GM12872 (cell line): ENCODE measurements at regions not wholly inside any gene's neighbourhood (a gene's known extent, or its start where the extent isn't known, plus 50 kb on each side); places are given as distances from the start of the nearest gene placed in this dataset.

Experiments used
- CTCF ChIP-seq: IDR thresholded peaks from 3 replicates; pipeline ENCODE4 v1.5.1; 2011; ENCODE audit warnings: low read depth, mild to moderate bottlenecking, low read length, moderate library complexity; ENCODE audit not compliant: insufficient read depth

DNA sequence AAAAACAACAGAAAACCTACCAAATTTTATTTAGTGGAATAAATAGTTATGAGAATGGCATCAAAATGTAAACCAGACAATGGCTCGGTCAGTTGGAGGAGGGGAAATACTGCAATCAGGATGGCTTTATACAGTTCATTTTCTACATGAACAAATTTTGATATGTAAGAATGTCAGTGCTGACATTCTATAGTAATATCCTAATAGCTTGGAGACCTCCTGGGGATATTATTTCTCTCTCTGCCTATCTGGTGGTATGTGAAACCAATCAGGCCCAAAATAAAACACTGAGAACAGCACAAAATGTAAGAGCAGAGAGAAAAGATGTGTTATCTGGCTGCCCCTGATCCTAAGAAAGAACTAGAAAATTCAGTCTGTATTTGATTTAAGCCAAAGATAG is 327.7 kb downstream of the UBE3D start:
- no peak for TF ChIP-seq CTCF

- TF ChIP-seq CTCF: no peak
Observed at GRCh38 chr6:82738773-82739172, 326.9 kb downstream of the UBE3D start.

GRCh38 chr6:82739303-82739702 is 326.3 kb downstream of the UBE3D start:
- no peak for TF ChIP-seq CTCF

DNA sequence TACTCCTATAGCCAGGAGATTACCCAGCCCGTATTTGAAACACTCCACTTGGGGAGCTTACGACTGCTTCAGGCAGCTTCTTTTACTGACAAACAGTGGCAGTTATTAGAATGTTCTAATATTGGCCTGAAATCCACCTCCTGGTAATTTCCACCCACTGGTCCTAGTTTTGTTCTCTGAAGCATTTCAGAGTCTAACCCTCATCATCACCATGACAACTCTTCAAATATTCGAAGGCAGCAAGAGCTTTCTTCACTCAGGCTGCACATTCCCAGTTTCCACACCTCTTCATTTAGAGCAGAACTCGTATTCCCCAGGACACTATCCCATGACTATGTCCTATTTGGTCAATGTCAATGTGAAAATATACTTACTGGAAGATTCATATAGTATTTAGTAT is 325.6 kb downstream of the UBE3D start:
- TF ChIP-seq CTCF: no peak

DNA sequence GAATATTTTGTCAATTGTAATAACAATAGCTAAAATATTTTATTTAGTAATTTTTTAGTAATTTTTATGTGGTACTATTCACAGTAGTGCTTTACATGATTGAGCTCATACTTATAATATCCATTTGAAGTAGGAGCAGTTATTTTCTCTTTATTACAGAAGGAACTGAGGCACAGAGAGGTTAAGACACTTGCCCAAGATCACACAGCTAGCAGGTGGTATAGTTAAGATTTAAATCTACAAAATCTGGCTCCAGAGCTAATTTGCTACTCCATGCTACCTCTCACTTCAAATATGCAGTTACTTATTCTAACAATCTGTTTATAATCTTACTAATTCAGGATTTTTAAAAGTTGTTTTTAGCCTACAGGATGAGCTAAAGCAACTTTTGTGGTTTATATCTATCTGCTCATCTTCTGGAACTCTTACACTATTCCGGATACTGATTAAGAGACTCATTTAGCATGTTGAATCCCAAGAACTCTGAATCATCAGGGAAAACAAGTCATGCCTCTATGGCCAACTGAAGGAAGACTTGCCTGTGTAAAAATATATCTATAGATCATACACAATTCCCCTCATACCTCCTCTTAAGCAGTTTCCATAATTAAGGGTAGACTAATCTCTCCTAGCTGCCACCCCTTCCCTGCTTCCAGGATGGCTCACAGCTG is 324.2 kb downstream of the UBE3D start:
- no peak for TF ChIP-seq CTCF

DNA sequence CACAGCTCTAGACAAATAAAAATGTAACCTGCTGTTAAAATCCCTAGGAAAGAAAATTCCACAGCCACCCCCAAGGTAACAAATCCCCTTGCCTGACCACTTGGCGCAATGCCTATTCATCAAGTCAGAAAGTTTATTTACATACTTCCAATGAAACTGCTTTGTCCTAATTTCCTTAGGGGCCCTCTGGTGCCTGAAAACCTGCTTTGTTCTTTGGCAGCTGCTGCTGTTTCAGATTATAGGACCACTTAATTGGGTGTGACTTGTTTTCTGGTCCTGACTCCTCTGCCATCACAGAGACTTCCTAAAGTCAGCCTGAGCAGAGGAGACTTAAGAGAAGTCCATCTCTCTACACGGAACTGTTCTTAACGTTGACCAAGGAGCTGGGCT is 323.6 kb downstream of the UBE3D start:
- no peak for TF ChIP-seq CTCF

GRCh38 chr6:82744286-82745015 is 321.2 kb downstream of the UBE3D start:
- no peak for TF ChIP-seq CTCF
